GM12878 (cell line): ENCODE measurements at regions not wholly inside any gene's neighbourhood (a gene's known extent, or its start where the extent isn't known, plus 50 kb on each side); places are given as distances from the start of the nearest gene placed in this dataset.

Experiments
- ATAC-seq: fragments of 200-7000 bp; cut with Tn5 transposase; 3 replicates; pipeline ENCODE4 v1.9.1; 2020; ENCODE audit warnings: mild to moderate bottlenecking, moderate library complexity
- BruUV-seq: library from RNA; stranded (reverse); fragments of 400-500 nt; replicated peaks from 2 replicates; lab custom pipeline; 2021; lab: Mats Ljungman, UMichigan
- CTCF ChIA-PET: fragments of 300-600 bp; sonication (Branson Sonifier 250); formaldehyde crosslinking; extraction: SDS; loops from one replicate; lab custom pipeline; 2021; ENCODE audit warnings: inconsistent platforms; lab: Yijun Ruan, JAX
- POLR2A ChIA-PET: fragments of 350-600 bp; formaldehyde crosslinking; extraction: SDS; loops from one replicate; lab custom pipeline; 2021; ENCODE audit warnings: inconsistent platforms; lab: Charles Lee
- RAD21 ChIA-PET: fragments of 300-600 bp; sonication (Branson Sonifier 250); formaldehyde crosslinking; loops from one replicate; lab custom pipeline; 2023; ENCODE audit warnings: antibody characterized with exemption; ENCODE audit not compliant: unreplicated experiment; lab: Charles Lee
- SMC1A ChIA-PET: fragments of 300-600 bp; sonication (Branson Sonifier 250); formaldehyde crosslinking; loops from one replicate; lab custom pipeline; 2023; ENCODE audit not compliant: unreplicated experiment, uncharacterized antibody; lab: Charles Lee
- DNase-seq: peaks from one replicate; pipeline ENCODE4 v3.0.0-alpha.2; 2011; ENCODE audit warnings: low read depth, low spot score
- FAIRE-seq: peaks from 3 replicates; lab custom pipeline; 2011; peaks lifted over from hg19 to GRCh38; lab: Jason Lieb, UNC
- H2AFZ ChIP-seq: 2 replicates; pipeline ENCODE4 v1.6.0; 2011; ENCODE audit warnings: low read depth, low read length, control low read depth; ENCODE audit not compliant: control insufficient read depth
- H3K27ac ChIP-seq: 2 replicates; pipeline ENCODE4 v1.5.1; 2011; ENCODE audit warnings: control low read depth; ENCODE audit not compliant: control insufficient read depth, insufficient read depth
- H3K27me3 ChIP-seq, 2 experiments: replicated peaks in 1 of 2; 2 replicates each; pipeline versions ENCODE4 v1.6.0 to v1.6.1; 2011; ENCODE audit warnings: low read length in 1 of 2; ENCODE audit not compliant: control insufficient read depth in 2 of 2, insufficient read depth in 2 of 2
- H3K36me3 ChIP-seq, 2 experiments: 2 replicates each; pipeline ENCODE4 v1.5.1; 2011; ENCODE audit warnings: low read length in 1 of 2; ENCODE audit not compliant: control insufficient read depth in 2 of 2, insufficient read depth in 2 of 2
- H3K4me1 ChIP-seq: 2 replicates; pipeline ENCODE4 v1.6.1; 2011; ENCODE audit warnings: mild to moderate bottlenecking, low read length, moderate library complexity, mixed read lengths; ENCODE audit not compliant: control insufficient read depth, insufficient read depth
- H3K4me2 ChIP-seq: 2 replicates; pipeline ENCODE4 v1.6.0; 2011; ENCODE audit warnings: control low read depth; ENCODE audit not compliant: control insufficient read depth, insufficient read depth
- H3K4me3 ChIP-seq: fragments of 200-600 bp; sonication (generic); 2 replicates; pipeline ENCODE4 v1.5.1; 2016
- H3K79me2 ChIP-seq: 2 replicates; pipeline ENCODE4 v1.6.0; 2011; ENCODE audit warnings: low read length; ENCODE audit not compliant: control insufficient read depth, insufficient read depth
- H3K9ac ChIP-seq: 2 replicates; pipeline ENCODE4 v1.8.0; 2011; ENCODE audit warnings: low read length, control low read depth, mixed read lengths; ENCODE audit not compliant: control insufficient read depth, insufficient read depth
- H3K9me3 ChIP-seq: replicated peaks from 3 replicates; pipeline ENCODE4 v1.5.1; 2011; ENCODE audit warnings: mild to moderate bottlenecking, low read length; ENCODE audit not compliant: control insufficient read depth, insufficient read depth
- H4K20me1 ChIP-seq: 2 replicates; pipeline ENCODE4 v1.6.0; 2011; ENCODE audit not compliant: control insufficient read depth, insufficient read depth
- E2F4 ChIP-seq: IDR thresholded peaks from 2 replicates; pipeline ENCODE4 v1.6.1; 2012; ENCODE audit warnings: low read depth, low read length, improper control_type of control experiment
- RAD21 ChIP-seq: IDR thresholded peaks from 2 replicates; pipeline ENCODE4 v1.6.1; 2011; ENCODE audit warnings: mild to moderate bottlenecking, low read depth, low read length, moderate library complexity; ENCODE audit not compliant: insufficient read depth
- SMC3 ChIP-seq: IDR thresholded peaks from 2 replicates; pipeline ENCODE4 v1.6.1; 2011; ENCODE audit warnings: low read length, improper control_type of control experiment, borderline replicate concordance
- WGBS: methylation state at CpG from one replicate; pipeline ENCODE4 v1.1.6; 2016; ENCODE audit warnings: low lambda C conversion rate; ENCODE audit not compliant: insufficient replicate concordance, insufficient coverage; ENCODE audit errors: missing lambda C conversion rate; 5-methylcytosine and 5-hydroxymethylcytosine counted together
- in situ Hi-C: fragments of 300-500 bp; cut with MboI; formaldehyde crosslinking; loops from 9 replicates; pipeline ENCODE4 v1.14.3; 2018; ENCODE audit warnings: mixed read lengths
- intact Hi-C: fragments of 100-400 bp; cut with micrococcal nuclease; formaldehyde crosslinking; loops from one replicate; pipeline ENCODE4 v1.14.2; 2022; ENCODE audit not compliant: unreplicated experiment
- TF ChIP-seq, protein P1 (sequence below), 3 experiments: IDR thresholded peaks in 2 of 3; conservative IDR thresholded peaks in 1 of 3; 2 replicates each; pipeline ENCODE4 v1.5.1; 2011; ENCODE audit warnings: low read depth in 3 of 3, low read length in 3 of 3, mild to moderate bottlenecking in 3 of 3, control low read depth in 2 of 3, moderate library complexity in 2 of 3, inconsistent platforms in 1 of 3, mixed read lengths in 1 of 3; ENCODE audit not compliant: control insufficient read depth in 2 of 3, insufficient read depth in 1 of 3; ENCODE audit errors: extremely low read depth in 1 of 3

DNA sequence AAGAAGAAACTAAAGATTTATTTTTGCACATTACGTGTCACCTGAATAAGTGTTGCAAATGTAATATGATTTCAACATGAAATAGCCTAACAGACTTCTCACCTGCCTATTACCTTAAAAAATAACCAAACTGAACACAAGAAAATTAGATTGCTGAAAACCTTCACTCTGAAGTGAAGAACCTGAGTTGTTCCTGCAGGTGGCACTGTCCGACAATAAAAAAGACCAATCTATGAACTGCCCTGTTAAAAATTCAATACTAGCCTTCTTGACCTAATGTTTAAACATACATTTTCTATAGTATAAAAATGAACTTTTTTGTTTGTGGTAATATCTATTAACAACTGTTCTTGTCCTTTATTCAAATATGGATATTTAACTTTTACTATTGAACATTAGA, 69.2 kb upstream of the PNPLA4 start:
- in situ Hi-C loops (loop anchor here (5.0 to 25.0 kb wide), 3 partner anchors 741 to 1716 kb away; no protein-coding TSS in a partner anchor), intact Hi-C loops (loop anchor here (1.0 to 5.0 kb wide), 3 partner anchors 366 to 818 kb away; no protein-coding TSS in a partner anchor)
- H3K4me2 ChIP-seq: no peak overlapping the region
- POLR2A ChIA-PET: no interaction called here
- no peak overlapping the region for H3K4me3 ChIP-seq
- no peaks in the 10 kb centered on the region for H3K27me3 ChIP-seq
- WGBS: 0% methylated on average over 2 of the region's 2 CpGs
- H2AFZ ChIP-seq: no peak overlapping the region
- H3K9me3 ChIP-seq: no peaks in the 10 kb centered on the region; the same call in 2 of the 3 replicates
- CTCF ChIA-PET: interaction anchor here (1.1 to 3.7 kb wide), 5 partner anchors 21 to 746 kb away, joined by 3 to 29 read pairs (median 4); no protein-coding TSS in a partner anchor
- H3K4me1 ChIP-seq: no peaks in the 10 kb centered on the region
- peak; percentile 96 for FAIRE-seq
- DNase-seq: no peak
- H3K79me2 ChIP-seq: no peaks in the 10 kb centered on the region
- SMC1A ChIA-PET: interaction anchor here (2.3 kb wide), 1 partner anchor 743 kb away, joined by 13 read pairs; no protein-coding TSS in a partner anchor
- BruUV-seq: no TSS peak
- no peaks in the 10 kb centered on the region for H4K20me1 ChIP-seq
- peak; percentile 91 for ATAC-seq
- TF ChIP-seq E2F4: no peak
- TF ChIP-seq RAD21: peak; percentile 84
- TF ChIP-seq, protein P1, sequence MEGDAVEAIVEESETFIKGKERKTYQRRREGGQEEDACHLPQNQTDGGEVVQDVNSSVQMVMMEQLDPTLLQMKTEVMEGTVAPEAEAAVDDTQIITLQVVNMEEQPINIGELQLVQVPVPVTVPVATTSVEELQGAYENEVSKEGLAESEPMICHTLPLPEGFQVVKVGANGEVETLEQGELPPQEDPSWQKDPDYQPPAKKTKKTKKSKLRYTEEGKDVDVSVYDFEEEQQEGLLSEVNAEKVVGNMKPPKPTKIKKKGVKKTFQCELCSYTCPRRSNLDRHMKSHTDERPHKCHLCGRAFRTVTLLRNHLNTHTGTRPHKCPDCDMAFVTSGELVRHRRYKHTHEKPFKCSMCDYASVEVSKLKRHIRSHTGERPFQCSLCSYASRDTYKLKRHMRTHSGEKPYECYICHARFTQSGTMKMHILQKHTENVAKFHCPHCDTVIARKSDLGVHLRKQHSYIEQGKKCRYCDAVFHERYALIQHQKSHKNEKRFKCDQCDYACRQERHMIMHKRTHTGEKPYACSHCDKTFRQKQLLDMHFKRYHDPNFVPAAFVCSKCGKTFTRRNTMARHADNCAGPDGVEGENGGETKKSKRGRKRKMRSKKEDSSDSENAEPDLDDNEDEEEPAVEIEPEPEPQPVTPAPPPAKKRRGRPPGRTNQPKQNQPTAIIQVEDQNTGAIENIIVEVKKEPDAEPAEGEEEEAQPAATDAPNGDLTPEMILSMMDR (IDR thresholded peaks at IDR 0.05 in 2 of 3, conservative IDR thresholded peaks at IDR 0.05 in 1 of 3; ENCODE audit: control insufficient read depth in 2 of 3, extremely low read depth in 1 of 3, insufficient read depth in 1 of 3, low read depth in 3 of 3, low read length in 3 of 3): peak; percentile 44 to 75 (median 54); a peak in 5 of 6 replicates
- TF ChIP-seq SMC3: peak; percentile 63; the same call in 1 of the 2 replicates
- H3K36me3 ChIP-seq: no peaks in the 10 kb centered on the region
- H3K27ac ChIP-seq: no peak overlapping the region
- no peak overlapping the region for H3K9ac ChIP-seq
- RAD21 ChIA-PET: no interaction called here
